Esophagus muscularis mucosa (tissue), 3 donors: ENCODE measurements at regions not wholly inside any gene's neighbourhood (a gene's known extent, or its start where the extent isn't known, plus 50 kb on each side); places are given as distances from the start of the nearest gene placed in this dataset.

Source experiments
- CTCF ChIP-seq, 3 experiments: fragments of 200-600 bp in 2 of 3; fragments of 450-650 bp in 1 of 3; sonication (generic) in 2 of 3; IDR thresholded peaks; one replicate each; pipeline ENCODE4 v1.5.1; 2017 to 2019; ENCODE audit warnings: antibody characterized with exemption in 3 of 3, mild to moderate bottlenecking in 2 of 3, moderate library complexity in 1 of 3
- POLR2A ChIP-seq: fragments of 450-650 bp; IDR thresholded peaks from one replicate; pipeline ENCODE4 v1.6.1; 2017; ENCODE audit warnings: antibody characterized with exemption, moderate library complexity, mild to moderate bottlenecking, low read depth

- no peak for TF ChIP-seq POLR2A
- no peak for TF ChIP-seq CTCF (IDR thresholded peaks at IDR 0.05)
These were observed 111.5 kb upstream of the KITLG start for GRCh38 chr12:88691811-88692210.
